HL-60 (cell line): ENCODE measurements at regions not wholly inside any gene's neighbourhood (a gene's known extent, or its start where the extent isn't known, plus 50 kb on each side); places are given as distances from the start of the nearest gene placed in this dataset.

ENCODE experiments used
- DNase-seq, 2 experiments: peaks; one replicate each; pipeline ENCODE4 v3.0.0-alpha.2; 2010 to 2020; ENCODE audit warnings: low read depth in 1 of 2, low spot score in 1 of 2
- H3K27ac ChIP-seq: fragments of 250-450 bp; sonication (Bioruptor Pico); replicated peaks from 2 replicates; pipeline ENCODE4 v1.5.1; 2020; ENCODE audit warnings: mild to moderate bottlenecking, moderate library complexity
- H3K27me3 ChIP-seq: fragments of 250-450 bp; sonication (Bioruptor Pico); 2 replicates; pipeline ENCODE4 v1.5.1; 2021; ENCODE audit warnings: mild to moderate bottlenecking, moderate library complexity; ENCODE audit not compliant: insufficient read depth, poor library complexity, severe bottlenecking
- H3K4me3 ChIP-seq: replicated peaks from 2 replicates; pipeline ENCODE4 v1.5.1; 2011; ENCODE audit warnings: mild to moderate bottlenecking, control low read depth, low read length; ENCODE audit not compliant: insufficient read depth
- CTCF ChIP-seq: IDR thresholded peaks from one replicate; pipeline ENCODE4 v1.5.1; 2011; ENCODE audit warnings: low read length, control low read depth, inconsistent platforms; ENCODE audit not compliant: insufficient read depth
- GABPA ChIP-seq: IDR thresholded peaks from 2 replicates; pipeline ENCODE4 v1.6.1; 2012; ENCODE audit warnings: low read depth
- POLR2AphosphoS5 ChIP-seq: IDR thresholded peaks from 2 replicates; pipeline ENCODE4 v1.6.1; 2012; ENCODE audit warnings: low read depth
- REST ChIP-seq: IDR thresholded peaks from 2 replicates; pipeline ENCODE4 v1.6.1; 2012; ENCODE audit warnings: low read depth; ENCODE audit not compliant: insufficient replicate concordance
- SPI1 ChIP-seq: IDR thresholded peaks from 2 replicates; pipeline ENCODE4 v1.6.1; 2012; ENCODE audit warnings: low read depth, mild to moderate bottlenecking, borderline replicate concordance

GRCh38 chr11:70918242-70918641 lies 334.1 kb downstream of the SHANK2 start:
- no peaks in the 10 kb centered on the region for H3K27me3 ChIP-seq
- no peak overlapping the region for H3K4me3 ChIP-seq
- no peak for TF ChIP-seq GABPA
- no peak for TF ChIP-seq REST
- TF ChIP-seq CTCF = no peak
- TF ChIP-seq POLR2AphosphoS5 = no peak
- no peak for TF ChIP-seq SPI1
- no peak for DNase-seq
- H3K27ac ChIP-seq = no peak overlapping the region

- no peak for DNase-seq
- H3K27ac ChIP-seq = no peak overlapping the region
- TF ChIP-seq GABPA = no peak
- TF ChIP-seq REST = no peak
- no peak for TF ChIP-seq POLR2AphosphoS5
- TF ChIP-seq CTCF = no peak
- TF ChIP-seq SPI1 = no peak
- no peaks in the 10 kb centered on the region for H3K27me3 ChIP-seq
- no peak overlapping the region for H3K4me3 ChIP-seq
Measured at GRCh38 chr11:70921804-70922203, 330.6 kb downstream of the SHANK2 start.

- DNase-seq = no peak
- H3K4me3 ChIP-seq = no peak overlapping the region
- no peaks in the 10 kb centered on the region for H3K27me3 ChIP-seq
- TF ChIP-seq SPI1 (no peak), POLR2AphosphoS5 (no peak), GABPA (no peak), CTCF (no peak)
- no peak overlapping the region for H3K27ac ChIP-seq
Measured at GRCh38 chr11:70924108-70924507, 328.3 kb downstream of the SHANK2 start.

GRCh38 chr11:70925238-70925637 lies 327.1 kb downstream of the SHANK2 start:
- H3K27ac ChIP-seq = no peak overlapping the region
- TF ChIP-seq CTCF (no peak), SPI1 (no peak), POLR2AphosphoS5 (no peak), GABPA (no peak), REST (no peak)
- no peak for DNase-seq
- H3K27me3 ChIP-seq = no peaks in the 10 kb centered on the region
- H3K4me3 ChIP-seq = no peak overlapping the region
